GM12891 (cell line): ENCODE measurements at regions not wholly inside any gene's neighbourhood (a gene's known extent, or its start where the extent isn't known, plus 50 kb on each side); places are given as distances from the start of the nearest gene placed in this dataset.

ENCODE experiments used
- DNase-seq: peaks from one replicate; pipeline ENCODE4 v3.0.0; 2011; ENCODE audit warnings: low spot score; ENCODE audit not compliant: insufficient read length
- FAIRE-seq: peaks from 2 replicates; lab custom pipeline; 2011; peaks lifted over from hg19 to GRCh38; lab: Jason Lieb, UNC
- PAX5 ChIP-seq: IDR thresholded peaks from 2 replicates; pipeline ENCODE4 v1.6.1; 2011; ENCODE audit warnings: low read length, moderate library complexity, mild to moderate bottlenecking; ENCODE audit not compliant: insufficient read depth, severe bottlenecking
- POLR2A ChIP-seq: IDR thresholded peaks from 2 replicates; pipeline ENCODE4 v1.6.1; 2011; ENCODE audit warnings: low read depth, low read length, control low read depth
- POLR2AphosphoS5 ChIP-seq: IDR thresholded peaks from 2 replicates; pipeline ENCODE4 v1.6.1; 2011; ENCODE audit warnings: low read depth, low read length, control low read depth
- POU2F2 ChIP-seq: IDR thresholded peaks from 2 replicates; pipeline ENCODE4 v1.6.1; 2011; ENCODE audit warnings: low read depth, mild to moderate bottlenecking, control low read depth, low read length, moderate library complexity
- SPI1 ChIP-seq: IDR thresholded peaks from 2 replicates; pipeline ENCODE4 v1.6.1; 2011; ENCODE audit warnings: low read depth, low read length, control low read depth
- TAF1 ChIP-seq: IDR thresholded peaks from 2 replicates; pipeline ENCODE4 v1.6.1; 2011; ENCODE audit warnings: low read depth, low read length, control low read depth

DNA sequence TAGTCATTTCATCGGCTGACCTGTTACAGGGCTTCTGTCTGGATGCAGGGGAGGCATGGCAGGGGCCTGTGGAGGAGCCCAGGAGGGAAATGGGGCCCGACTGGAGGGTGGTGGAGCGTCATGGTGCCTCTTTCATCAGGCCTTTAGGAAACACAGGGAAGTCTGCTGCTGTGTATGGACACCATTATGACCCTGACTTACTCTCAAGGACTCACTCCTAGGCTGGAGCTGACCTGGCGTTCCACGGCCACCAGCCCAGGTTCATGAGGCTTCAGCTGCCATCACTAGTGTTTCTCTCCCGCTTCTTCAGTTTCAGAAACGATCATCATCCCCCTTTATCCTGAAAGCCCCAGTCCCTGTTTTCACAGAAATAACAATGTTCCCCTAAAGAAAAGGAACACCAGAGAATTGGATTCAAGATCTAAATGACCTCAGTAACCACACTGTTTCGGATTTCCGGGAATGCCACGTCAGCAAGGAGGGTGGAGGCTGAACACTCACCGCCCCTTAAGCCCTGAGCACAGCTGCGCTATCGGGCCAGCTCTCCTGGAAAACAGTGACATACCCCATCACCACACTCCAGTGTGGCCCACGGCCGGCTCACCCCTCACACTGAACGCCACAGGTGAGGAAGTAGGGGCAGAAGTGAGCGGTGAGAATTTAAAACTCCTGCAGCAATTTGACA, 67.6 kb downstream of the SOX1 start:
- TF ChIP-seq POU2F2 (no peak), POLR2AphosphoS5 (no peak), PAX5 (no peak), SPI1 (no peak), POLR2A (no peak), TAF1 (no peak)
- DNase-seq (no peak), FAIRE-seq (no peak)

DNA sequence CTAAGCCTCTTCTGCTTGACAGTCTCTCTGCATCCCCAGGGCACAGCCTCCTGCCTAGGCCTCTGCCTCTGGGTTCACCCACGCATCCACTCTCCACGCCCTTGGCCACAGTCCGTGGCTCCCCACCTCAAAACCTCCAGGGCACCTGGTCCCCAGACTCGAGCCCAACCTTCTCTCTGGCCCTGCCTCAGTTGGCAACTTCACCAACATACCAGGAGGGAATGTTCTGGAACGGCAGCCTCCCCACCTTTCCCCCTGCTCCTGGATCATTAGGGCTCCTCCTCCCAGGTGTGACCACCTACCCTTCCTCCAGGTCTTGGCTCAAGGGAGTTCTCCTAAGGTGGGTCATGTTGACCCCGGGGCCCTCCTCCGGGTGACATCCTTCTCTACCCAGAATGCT, 69.1 kb downstream of the SOX1 start:
- DNase-seq (no peak), FAIRE-seq (no peak)
- TF ChIP-seq PAX5 (no peak), POU2F2 (no peak), SPI1 (no peak), POLR2AphosphoS5 (no peak), POLR2A (no peak), TAF1 (no peak)

DNA sequence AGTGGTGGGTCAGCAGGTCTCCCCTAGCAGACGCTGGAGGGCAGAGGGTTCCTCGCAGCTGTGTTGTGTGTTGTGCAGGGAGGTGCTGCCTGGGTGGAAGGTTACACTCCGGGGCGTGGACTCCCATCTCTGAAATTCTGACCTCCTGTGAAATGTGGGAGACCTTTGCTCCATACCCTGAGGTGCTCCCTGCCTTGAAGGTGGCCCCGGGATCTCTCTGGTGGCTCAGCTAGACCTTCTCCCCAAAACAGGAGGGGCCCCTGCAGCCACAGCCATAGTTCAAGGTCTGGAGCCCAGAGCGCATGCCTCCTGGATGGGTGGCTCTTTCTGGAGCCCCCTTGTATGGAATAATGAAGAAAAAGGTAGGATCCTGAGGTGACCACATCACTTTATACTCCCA, 70.2 kb downstream of the SOX1 start:
- FAIRE-seq (no peak), DNase-seq (no peak)
- TF ChIP-seq POU2F2, result no peak
- TF ChIP-seq POLR2A, result no peak
- TF ChIP-seq TAF1, result no peak
- TF ChIP-seq PAX5, result no peak
- no peak for TF ChIP-seq SPI1
- no peak for TF ChIP-seq POLR2AphosphoS5

DNA sequence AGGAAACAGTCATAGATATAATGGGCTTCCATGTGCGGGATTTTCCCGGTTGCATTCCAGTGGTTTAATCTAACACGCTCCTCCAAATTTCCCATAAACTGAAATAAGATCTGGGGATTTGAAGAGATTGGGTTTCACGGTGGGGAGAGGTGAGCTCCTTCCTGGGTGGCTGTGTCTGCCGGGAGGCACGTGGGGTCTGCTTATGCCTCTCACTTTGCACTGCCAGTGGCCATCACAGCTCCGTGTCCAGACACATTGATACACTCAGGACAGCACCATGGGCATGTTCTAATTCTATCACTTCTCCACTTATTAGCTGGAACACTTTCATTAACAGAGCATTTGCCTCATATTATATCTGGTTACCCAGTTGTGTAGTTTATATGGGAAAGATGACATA, 73.4 kb downstream of the SOX1 start:
- no peak for TF ChIP-seq POLR2A
- no peak for DNase-seq
- no peak for FAIRE-seq

DNA sequence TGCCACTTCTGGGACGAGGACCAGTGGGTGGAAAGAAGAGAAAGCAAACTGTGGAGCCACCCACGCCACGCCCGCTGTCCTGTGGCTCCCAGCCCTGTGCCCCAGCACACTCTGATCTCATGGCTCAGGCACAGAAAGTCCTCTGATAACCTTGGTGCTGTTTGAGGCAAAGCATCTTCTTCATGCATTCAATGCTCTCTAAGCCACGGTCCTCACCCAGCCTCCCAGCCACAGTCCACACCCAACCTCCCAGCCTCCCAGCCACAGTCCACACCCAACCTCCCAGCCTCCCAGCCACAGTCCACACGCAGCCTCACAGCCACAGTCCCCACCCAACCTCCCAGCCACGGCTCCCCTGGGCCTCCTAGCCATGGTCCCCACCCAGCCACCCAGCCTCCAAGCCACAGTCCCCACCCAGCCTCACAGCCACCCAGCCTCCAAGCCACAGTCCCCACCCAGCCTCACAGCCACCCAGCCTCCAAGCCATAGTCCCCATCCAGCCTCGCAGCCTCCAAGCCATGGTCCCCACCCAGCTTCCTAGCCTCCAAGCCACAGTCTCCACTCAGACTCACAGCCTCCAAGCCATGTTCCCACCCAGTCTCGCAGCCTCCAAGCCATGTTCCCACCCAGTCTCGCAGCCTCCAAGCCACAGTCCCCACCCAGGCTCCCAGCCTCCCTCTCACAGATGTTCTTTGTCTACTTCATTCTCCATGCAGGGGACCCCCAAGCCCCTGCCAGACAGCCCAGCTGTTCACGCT, 74.9 kb downstream of the SOX1 start:
- DNase-seq (no peak), FAIRE-seq (no peak)
- no peak for TF ChIP-seq PAX5
- no peak for TF ChIP-seq TAF1
- TF ChIP-seq POLR2A, result no peak
- TF ChIP-seq SPI1, result no peak
- TF ChIP-seq POLR2AphosphoS5, result no peak
- no peak for TF ChIP-seq POU2F2

DNA sequence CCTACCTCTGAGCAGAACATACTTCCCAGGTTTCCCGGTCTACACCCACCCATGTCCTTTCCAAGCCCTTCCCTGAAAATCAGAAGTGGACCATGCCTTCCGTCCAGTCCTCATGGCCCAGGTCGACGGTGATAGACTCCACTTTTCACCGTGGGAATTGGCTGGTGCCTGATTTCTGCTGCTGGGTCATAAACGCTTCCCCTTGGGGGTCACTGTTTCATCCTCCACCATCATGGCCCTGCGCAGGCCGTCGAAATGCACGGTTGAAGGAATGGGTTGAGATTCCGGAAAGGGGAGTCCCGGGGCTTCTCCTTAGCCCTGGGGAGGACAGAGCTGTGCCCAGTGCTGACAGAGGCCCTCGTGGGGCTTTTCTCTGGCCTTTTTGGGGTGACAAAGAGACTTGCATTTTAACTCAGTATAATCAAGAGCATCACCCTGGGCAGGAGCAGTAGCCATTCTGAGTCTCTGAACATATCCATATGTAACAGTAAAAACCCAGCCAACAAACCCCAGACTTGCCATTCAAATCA, 75.5 kb downstream of the SOX1 start:
- DNase-seq (no peak), FAIRE-seq (no peak)

DNA sequence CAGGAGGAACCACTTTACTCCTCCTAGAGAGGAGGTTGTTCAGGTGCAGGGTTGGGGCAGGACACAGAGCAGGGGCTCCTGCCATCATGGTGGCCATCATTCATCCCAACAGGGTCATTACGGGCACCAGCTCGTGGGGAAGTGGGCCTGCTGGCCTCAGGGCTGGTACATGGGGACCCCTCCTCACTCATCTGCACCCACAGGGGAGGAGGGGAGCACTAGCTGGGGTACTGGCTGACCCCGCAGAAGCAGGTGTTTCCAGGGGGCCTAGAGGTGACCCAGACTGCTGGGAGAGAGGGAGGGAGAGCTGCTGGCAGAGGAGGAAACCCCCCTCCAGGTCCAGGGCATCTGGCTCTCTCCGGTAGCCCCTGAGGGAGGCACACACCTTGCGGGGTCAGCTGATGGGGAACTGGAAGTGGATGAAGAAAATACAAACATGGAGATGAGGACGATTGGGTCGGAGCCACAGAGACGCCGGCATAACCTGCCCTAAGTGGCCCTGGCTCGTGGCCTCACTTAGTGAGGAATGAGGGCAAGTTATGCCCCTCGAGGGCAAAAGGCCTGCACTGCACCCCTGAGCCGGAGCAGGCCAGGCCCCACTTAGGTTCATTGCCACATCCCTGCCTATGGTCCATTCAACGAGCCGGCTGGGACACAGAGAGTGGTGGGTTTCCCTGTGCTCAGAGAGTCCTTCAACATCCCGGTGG, 76.2 kb downstream of the SOX1 start:
- FAIRE-seq (no peak), DNase-seq (no peak)
- TF ChIP-seq POU2F2 (no peak), SPI1 (no peak), TAF1 (no peak), POLR2A (no peak), PAX5 (no peak), POLR2AphosphoS5 (no peak)

More for the DNA sequence above, 75.5 kb downstream of the SOX1 start:
- TF ChIP-seq SPI1 (no peak), PAX5 (no peak), POLR2A (no peak), POLR2AphosphoS5 (no peak), POU2F2 (no peak), TAF1 (no peak)

DNA sequence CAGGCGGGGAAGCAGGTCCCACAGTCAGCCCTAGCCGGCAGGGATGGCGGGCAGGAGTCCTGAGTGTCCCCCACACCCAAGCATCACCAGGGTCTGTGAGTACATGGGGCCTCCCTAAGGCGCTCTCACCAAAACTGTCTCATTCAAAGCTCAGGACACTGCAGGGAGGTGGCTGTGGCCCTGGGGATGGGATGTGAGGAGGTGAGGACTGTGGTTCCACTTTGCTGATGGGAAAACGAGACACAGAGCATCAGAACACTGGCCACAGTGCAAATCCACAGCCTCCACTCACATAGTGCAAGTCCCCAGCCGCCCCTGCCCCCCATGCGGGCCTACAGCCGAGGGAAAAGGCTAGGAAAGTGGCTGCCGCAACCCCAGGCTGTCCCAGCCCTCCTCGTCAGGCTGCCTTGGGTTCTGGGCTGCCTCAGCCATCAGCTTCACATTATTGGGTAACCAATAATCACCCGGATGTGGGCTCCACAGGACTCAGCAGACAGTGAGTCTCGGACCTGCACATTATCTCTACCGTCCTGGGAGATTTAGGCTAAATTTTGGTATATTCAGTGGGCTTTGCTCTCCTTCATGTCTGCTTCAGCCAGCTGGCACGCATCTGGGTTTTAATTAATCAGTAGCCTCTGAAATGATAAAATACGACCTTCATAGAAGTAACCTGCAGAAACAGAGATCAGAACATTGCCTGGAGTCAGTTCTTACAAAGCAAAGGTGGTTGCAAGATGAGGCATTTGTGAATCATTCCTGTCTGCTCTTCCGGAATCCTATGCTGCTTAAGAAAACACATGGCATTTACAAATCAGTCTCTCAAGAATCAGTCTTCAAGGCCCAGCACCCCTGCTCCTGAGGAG, 77.0 kb downstream of the SOX1 start:
- FAIRE-seq (no peak), DNase-seq (no peak)
- no peak for TF ChIP-seq POLR2AphosphoS5
- no peak for TF ChIP-seq PAX5
- no peak for TF ChIP-seq SPI1
- TF ChIP-seq POLR2A, result no peak
- TF ChIP-seq TAF1, result no peak
- no peak for TF ChIP-seq POU2F2
